NT2/D1 (cell line): ENCODE measurements at regions not wholly inside any gene's neighbourhood (a gene's known extent, or its start where the extent isn't known, plus 50 kb on each side); places are given as distances from the start of the nearest gene placed in this dataset.

ENCODE experiments used
- DNase-seq: peaks from one replicate; pipeline ENCODE4 v3.0.0-alpha.2; 2011; ENCODE audit warnings: low read depth, low spot score
- H3K27me3 ChIP-seq: 2 replicates; pipeline ENCODE4 v1.6.0; 2011; ENCODE audit warnings: mild to moderate bottlenecking; ENCODE audit not compliant: insufficient read length, insufficient read depth
- H3K36me3 ChIP-seq: 2 replicates; pipeline ENCODE4 v1.6.1; 2011; ENCODE audit warnings: mild to moderate bottlenecking, low read length, mixed read lengths; ENCODE audit not compliant: insufficient read depth, insufficient read length
- H3K4me1 ChIP-seq: 2 replicates; pipeline ENCODE4 v1.5.1; 2011; ENCODE audit not compliant: insufficient read depth, insufficient read length
- H3K4me3 ChIP-seq: 2 replicates; pipeline ENCODE4 v1.5.1; 2011; ENCODE audit warnings: low read depth; ENCODE audit not compliant: insufficient read length
- H3K9ac ChIP-seq: 2 replicates; pipeline ENCODE4 v1.6.0; 2011; ENCODE audit warnings: low read depth; ENCODE audit not compliant: insufficient read length
- H3K9me3 ChIP-seq: 2 replicates; pipeline ENCODE4 v1.5.1; 2011; ENCODE audit warnings: mild to moderate bottlenecking, low read length; ENCODE audit not compliant: insufficient read depth
- SUZ12 ChIP-seq: IDR thresholded peaks from 2 replicates; pipeline ENCODE4 v1.6.1; 2011; ENCODE audit not compliant: insufficient read length, insufficient read depth; ENCODE audit errors: extremely low read depth
- YY1 ChIP-seq: IDR thresholded peaks from 2 replicates; pipeline ENCODE4 v1.6.1; 2011; ENCODE audit not compliant: insufficient read length, insufficient read depth
- ZNF274 ChIP-seq: IDR thresholded peaks from 2 replicates; pipeline ENCODE4 v1.6.1; 2011; ENCODE audit warnings: mild to moderate bottlenecking, low read depth, low read length

DNA sequence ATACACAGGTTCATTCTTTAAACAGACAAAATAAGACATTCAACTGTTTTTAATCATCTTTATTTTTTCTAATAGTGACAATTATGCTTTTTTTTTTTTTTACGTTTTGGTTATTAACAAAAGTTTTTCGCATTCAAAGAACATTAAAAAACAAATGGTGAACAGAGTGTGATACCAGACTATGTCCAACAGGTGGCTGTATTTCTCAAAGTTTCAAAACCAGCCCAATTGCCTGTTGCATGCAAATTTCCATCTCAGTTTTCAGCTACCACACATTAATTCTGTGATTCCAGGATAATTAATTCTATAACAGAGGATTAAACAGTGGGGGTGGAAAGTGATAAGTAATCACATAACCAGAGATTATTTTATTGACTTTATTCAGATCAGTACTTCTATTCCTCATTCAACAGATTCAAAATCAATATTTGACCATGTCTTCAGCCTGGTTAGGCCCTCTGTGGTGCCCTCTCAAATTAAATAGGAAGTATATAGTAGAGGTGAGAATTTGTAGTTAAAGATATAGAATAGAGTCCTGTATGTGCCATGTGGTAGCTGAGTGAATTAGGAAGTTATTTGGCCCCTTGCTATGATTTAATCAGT lies 122.2 kb upstream of the DCBLD2 start:
- TF ChIP-seq ZNF274 (no peak), YY1 (no peak), SUZ12 (no peak)
- H3K27me3 ChIP-seq: no peaks in the 10 kb centered on the region
- H3K36me3 ChIP-seq: no peaks in the 10 kb centered on the region
- H3K9ac ChIP-seq: no peak overlapping the region
- H3K9me3 ChIP-seq: peaks cover 7% of the 10 kb centered on the region; the same call in 1 of the 2 replicates
- no peak for DNase-seq
- no peak overlapping the region for H3K4me3 ChIP-seq
- no peaks in the 10 kb centered on the region for H3K4me1 ChIP-seq

DNA sequence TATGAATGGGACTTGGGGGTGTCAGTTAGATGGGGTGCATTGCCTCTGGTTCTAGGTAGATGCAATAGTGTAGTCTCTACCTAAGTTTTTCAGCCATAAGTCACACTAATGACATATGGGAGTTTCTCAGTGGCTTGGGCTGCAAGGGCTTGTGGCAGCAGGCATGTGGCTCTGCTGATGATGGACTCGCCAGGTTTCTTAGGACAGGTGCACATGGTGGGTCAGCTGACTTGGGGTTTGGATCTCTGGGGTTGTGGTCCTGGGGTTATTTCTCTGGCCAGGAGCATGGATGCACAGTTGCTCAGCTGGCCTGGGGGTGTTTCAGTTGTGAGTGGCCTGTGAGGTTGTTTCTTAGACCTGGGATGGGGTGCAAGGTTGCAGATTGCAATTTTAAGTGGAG lies 120.0 kb upstream of the DCBLD2 start:
- Histone ChIP-seq H3K36me3 (no peaks in the 10 kb centered on the region), H3K4me3 (no peak overlapping the region), H3K27me3 (no peaks in the 10 kb centered on the region), H3K4me1 (no peaks in the 10 kb centered on the region), H3K9ac (no peak overlapping the region), H3K9me3 (no peaks in the 10 kb centered on the region)
- no peak for DNase-seq
- TF ChIP-seq ZNF274 (no peak), YY1 (no peak), SUZ12 (no peak)

- DNase-seq: no peak
Measured at GRCh38 chr3:99016452-99016851, 115.0 kb upstream of the DCBLD2 start.

DNA sequence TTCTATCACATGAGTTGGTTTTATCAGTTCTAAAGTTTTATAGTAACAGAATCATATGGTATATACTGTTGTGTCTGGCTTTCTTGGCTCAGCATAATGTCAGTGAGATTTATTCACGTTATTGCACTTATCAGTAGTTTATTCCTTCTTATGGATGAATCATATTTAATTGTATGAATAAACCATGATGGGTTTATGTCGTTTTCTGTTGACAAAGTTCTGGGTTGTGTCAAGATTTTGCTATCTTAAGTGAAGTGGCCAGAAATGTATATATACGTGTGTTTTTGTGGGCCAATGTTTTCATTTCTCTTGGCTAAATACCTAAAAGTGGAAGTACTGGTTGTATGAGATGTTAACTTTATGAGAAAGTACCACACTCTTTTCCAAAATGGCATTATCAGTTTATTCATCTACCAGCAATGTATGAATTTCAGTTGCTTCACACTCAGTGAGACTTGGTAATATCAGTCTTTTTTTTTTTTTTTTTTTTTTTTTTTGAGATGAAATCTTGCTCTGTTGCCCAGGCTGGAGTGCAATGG lies 112.4 kb upstream of the DCBLD2 start:
- H3K4me1 ChIP-seq: no peaks in the 10 kb centered on the region

More at GRCh38 chr3:99016452-99016851, 115.0 kb upstream of the DCBLD2 start:
- TF ChIP-seq ZNF274: no peak
- no peak for TF ChIP-seq SUZ12
- no peak for TF ChIP-seq YY1
- Histone ChIP-seq H3K4me3 (no peak overlapping the region), H3K27me3 (no peaks in the 10 kb centered on the region), H3K4me1 (no peaks in the 10 kb centered on the region), H3K9ac (no peak overlapping the region), H3K9me3 (no peaks in the 10 kb centered on the region), H3K36me3 (no peaks in the 10 kb centered on the region)

GRCh38 chr3:99013077-99013476 lies 111.6 kb upstream of the DCBLD2 start:
- no peak for TF ChIP-seq SUZ12
- no peak for TF ChIP-seq YY1
- no peak for TF ChIP-seq ZNF274
- no peak overlapping the region for H3K9ac ChIP-seq
- H3K27me3 ChIP-seq: no peaks in the 10 kb centered on the region
- no peaks in the 10 kb centered on the region for H3K36me3 ChIP-seq
- no peaks in the 10 kb centered on the region for H3K4me1 ChIP-seq
- no peaks in the 10 kb centered on the region for H3K9me3 ChIP-seq
- no peak overlapping the region for H3K4me3 ChIP-seq
- no peak for DNase-seq

More for the DNA sequence above, 112.4 kb upstream of the DCBLD2 start:
- Histone ChIP-seq H3K4me3 (no peak overlapping the region), H3K36me3 (no peaks in the 10 kb centered on the region), H3K9me3 (no peaks in the 10 kb centered on the region), H3K27me3 (no peaks in the 10 kb centered on the region), H3K9ac (no peak overlapping the region)
- no peak for TF ChIP-seq SUZ12
- no peak for TF ChIP-seq ZNF274
- TF ChIP-seq YY1: no peak
- DNase-seq: no peak

DNA sequence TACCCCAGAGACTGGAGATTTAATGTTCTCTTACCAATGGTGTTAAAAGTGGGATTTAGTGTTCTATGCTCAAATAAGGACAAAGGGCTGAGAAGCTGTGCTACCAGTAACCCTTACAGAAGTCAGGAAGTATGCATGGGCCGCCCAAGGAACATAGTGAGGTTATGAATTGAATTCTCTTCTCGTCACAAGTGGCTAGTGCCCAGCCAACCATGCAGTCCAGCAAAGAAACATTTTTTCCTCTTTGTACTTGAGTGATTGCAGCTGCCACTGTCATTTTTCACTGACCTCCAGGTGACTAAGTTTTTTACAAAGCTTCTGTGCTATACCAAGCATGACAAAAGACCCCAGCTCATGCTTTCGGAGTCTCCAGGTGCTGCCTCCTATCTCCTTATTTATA lies 110.6 kb upstream of the DCBLD2 start:
- DNase-seq: no peak
- Histone ChIP-seq H3K4me3 (no peak overlapping the region), H3K36me3 (no peaks in the 10 kb centered on the region), H3K9ac (no peak overlapping the region), H3K4me1 (no peaks in the 10 kb centered on the region), H3K27me3 (no peaks in the 10 kb centered on the region), H3K9me3 (no peaks in the 10 kb centered on the region)
- no peak for TF ChIP-seq SUZ12
- TF ChIP-seq YY1: no peak
- TF ChIP-seq ZNF274: no peak

DNA sequence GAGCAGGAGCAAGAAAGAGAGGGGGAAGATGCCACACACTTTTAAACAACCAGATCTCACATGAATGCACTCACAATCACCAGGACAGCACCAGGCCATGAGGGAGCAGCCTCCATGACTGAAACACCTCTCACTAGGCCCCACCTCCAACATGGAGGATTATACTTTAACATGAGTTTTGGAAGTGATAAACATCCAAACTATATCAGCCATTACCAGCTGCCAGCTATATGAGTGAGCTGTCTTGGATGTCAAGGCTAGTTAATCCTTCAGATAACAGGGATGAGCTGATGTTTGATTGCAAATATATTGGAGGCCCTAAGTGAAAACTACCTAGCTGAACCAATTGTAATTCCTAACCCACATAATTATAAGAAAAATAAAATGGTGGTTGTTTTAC lies 108.4 kb upstream of the DCBLD2 start:
- H3K4me1 ChIP-seq: no peaks in the 10 kb centered on the region
- no peaks in the 10 kb centered on the region for H3K27me3 ChIP-seq
- no peak overlapping the region for H3K9ac ChIP-seq
- H3K4me3 ChIP-seq: no peak overlapping the region
- DNase-seq: no peak
- TF ChIP-seq ZNF274 (no peak), SUZ12 (no peak), YY1 (no peak)
- H3K9me3 ChIP-seq: no peaks in the 10 kb centered on the region
- H3K36me3 ChIP-seq: no peaks in the 10 kb centered on the region
